ENCODE measurements at regions not wholly inside any gene's neighbourhood (a gene's known extent, or its start where the extent isn't known, plus 50 kb on each side); places are given as distances from the start of the nearest gene placed in this dataset.
A peak's percentile ranks its signal among the peaks of the same experiment; 100 is the strongest.
"Not testable (repeated sequence)": the region's sequence is repeated elsewhere in the genome, so short reads cannot be mapped to it uniquely, and the experiment has no call there.

- ChIA-PET CTCF (no interaction called here), POLR2A (no interaction called here)
- H3K4me3 Mint-ChIP-seq, result no peak overlapping the region
- no peaks in the 10 kb centered on the region for H3K36me3 Mint-ChIP-seq
- DNase-seq, result no peak
- no peaks in the 10 kb centered on the region for H3K27me3 Mint-ChIP-seq
- H3K4me1 Mint-ChIP-seq (ENCODE audit: low read depth), result no peaks in the 10 kb centered on the region
- no peak overlapping the region for H3K27ac Mint-ChIP-seq
- no peaks in the 10 kb centered on the region for H3K9me3 Mint-ChIP-seq
- intact Hi-C loops (cut with micrococcal nuclease), result no loop called here
These were observed 497.2 kb upstream of the SALL3 start for GRCh38 chr18:78482378-78482777.

- no peaks in the 10 kb centered on the region for H3K4me1 Mint-ChIP-seq (ENCODE audit: low read depth)
- no peak for DNase-seq
- POLR2A ChIA-PET, result no interaction called here
- H3K9me3 Mint-ChIP-seq, result peaks cover 8% of the 10 kb centered on the region
- H3K4me3 Mint-ChIP-seq, result no peak overlapping the region
- H3K36me3 Mint-ChIP-seq, result no peaks in the 10 kb centered on the region
- H3K27ac Mint-ChIP-seq, result no peak overlapping the region
- intact Hi-C loops (cut with micrococcal nuclease), result no loop called here
- no peaks in the 10 kb centered on the region for H3K27me3 Mint-ChIP-seq
- CTCF ChIA-PET, result no interaction called here
These were observed 492.0 kb upstream of the SALL3 start for GRCh38 chr18:78487649-78488048.

DNA sequence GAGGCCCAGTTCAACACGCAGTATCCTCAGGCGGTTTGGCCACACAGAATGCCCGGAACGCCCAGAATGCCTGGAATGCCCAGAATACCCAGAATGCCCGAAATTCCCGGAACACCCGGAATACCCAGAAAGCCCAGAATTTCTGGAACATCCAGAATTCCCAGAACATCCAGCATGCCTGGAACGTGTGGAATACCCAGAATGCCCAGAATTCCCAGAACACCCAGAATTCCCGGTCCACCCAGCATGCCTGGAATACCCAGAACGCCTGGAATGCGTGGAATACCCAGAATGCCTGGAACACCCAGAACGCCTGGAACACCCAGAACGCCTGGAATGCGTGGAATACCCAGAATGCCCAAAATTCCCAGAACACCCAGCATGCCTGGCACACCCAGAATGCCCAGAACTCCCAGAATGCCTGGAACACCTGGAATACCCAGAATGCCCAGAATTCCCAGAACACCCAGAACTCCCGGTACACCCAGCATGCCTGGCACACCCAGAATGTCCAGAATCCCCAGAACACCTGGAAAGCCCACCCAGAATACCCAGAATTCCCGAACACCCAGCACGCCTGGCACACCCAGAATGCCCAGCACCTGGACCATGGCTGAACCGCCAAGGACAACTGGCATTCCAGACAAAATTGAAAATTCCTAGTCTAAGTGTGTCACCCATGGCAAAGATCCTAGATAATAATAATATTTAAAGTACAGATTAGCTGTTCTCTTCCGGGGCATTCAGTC is 487.4 kb upstream of the SALL3 start:
- no peaks in the 10 kb centered on the region for H3K4me1 Mint-ChIP-seq (ENCODE audit: low read depth)
- H3K36me3 Mint-ChIP-seq, result no peaks in the 10 kb centered on the region
- peaks cover 13% of the 10 kb centered on the region for H3K9me3 Mint-ChIP-seq
- no peaks in the 10 kb centered on the region for H3K27me3 Mint-ChIP-seq
- no peak overlapping the region for H3K4me3 Mint-ChIP-seq
- ChIA-PET CTCF (no interaction called here), POLR2A (no interaction called here)
- H3K27ac Mint-ChIP-seq, result no peak overlapping the region
- DNase-seq, result no peak
- intact Hi-C loops (cut with micrococcal nuclease), result no loop called here

- CTCF ChIA-PET, result no interaction called here
- Mint-ChIP-seq H3K4me3 (no peak overlapping the region), H3K36me3 (no peaks in the 10 kb centered on the region), H3K27ac (peak overlapping the region; percentile 28), H3K27me3 (no peaks in the 10 kb centered on the region), H3K9me3 (peaks cover 13% of the 10 kb centered on the region), H3K4me1 (ENCODE audit: low read depth) (no peaks in the 10 kb centered on the region)
- POLR2A ChIA-PET, result no interaction called here
- DNase-seq, result no peak
- intact Hi-C loops (cut with micrococcal nuclease), result no loop called here
These were observed 486.7 kb upstream of the SALL3 start for GRCh38 chr18:78492813-78493371.

GRCh38 chr18:78493490-78493889 is 486.1 kb upstream of the SALL3 start:
- POLR2A ChIA-PET; H3K4me3 Mint-ChIP-seq; intact Hi-C loops (cut with micrococcal nuclease); H3K27me3 Mint-ChIP-seq; CTCF ChIA-PET; H3K4me1 Mint-ChIP-seq (ENCODE audit: low read depth); H3K36me3 Mint-ChIP-seq; H3K27ac Mint-ChIP-seq: not testable (repeated sequence)
- DNase-seq, result peak; percentile 29
- H3K9me3 Mint-ChIP-seq, result peaks cover 13% of the 10 kb centered on the region

GRCh38 chr18:78494204-78495085 is 485.2 kb upstream of the SALL3 start:
- H3K36me3 Mint-ChIP-seq, result no peaks in the 10 kb centered on the region
- DNase-seq, result no peak
- no peaks in the 10 kb centered on the region for H3K4me1 Mint-ChIP-seq (ENCODE audit: low read depth)
- peaks cover 13% of the 10 kb centered on the region for H3K9me3 Mint-ChIP-seq
- intact Hi-C loops (cut with micrococcal nuclease), result no loop called here
- no peak overlapping the region for H3K27ac Mint-ChIP-seq
- ChIA-PET CTCF (no interaction called here), POLR2A (no interaction called here)
- H3K27me3 Mint-ChIP-seq, result no peaks in the 10 kb centered on the region
- H3K4me3 Mint-ChIP-seq, result no peak overlapping the region

- no peaks in the 10 kb centered on the region for H3K36me3 Mint-ChIP-seq
- H3K4me1 Mint-ChIP-seq (ENCODE audit: low read depth), result no peaks in the 10 kb centered on the region
- no peak for DNase-seq
- no peak overlapping the region for H3K27ac Mint-ChIP-seq
- H3K9me3 Mint-ChIP-seq, result peaks cover 13% of the 10 kb centered on the region
- POLR2A ChIA-PET, result no interaction called here
- H3K4me3 Mint-ChIP-seq, result no peak overlapping the region
- intact Hi-C loops (cut with micrococcal nuclease), result no loop called here
- no peaks in the 10 kb centered on the region for H3K27me3 Mint-ChIP-seq
- CTCF ChIA-PET, result no interaction called here
These were observed 484.1 kb upstream of the SALL3 start for GRCh38 chr18:78495550-78495949.

- no peak overlapping the region for H3K4me3 Mint-ChIP-seq
- no peak overlapping the region for H3K27ac Mint-ChIP-seq
- CTCF ChIA-PET, result no interaction called here
- POLR2A ChIA-PET, result no interaction called here
- DNase-seq, result no peak
- no peaks in the 10 kb centered on the region for H3K27me3 Mint-ChIP-seq
- H3K36me3 Mint-ChIP-seq, result no peaks in the 10 kb centered on the region
- intact Hi-C loops (cut with micrococcal nuclease), result no loop called here
- H3K4me1 Mint-ChIP-seq (ENCODE audit: low read depth), result no peaks in the 10 kb centered on the region
- peaks cover 13% of the 10 kb centered on the region for H3K9me3 Mint-ChIP-seq
These were observed 483.5 kb upstream of the SALL3 start for GRCh38 chr18:78496079-78496478.

DNA sequence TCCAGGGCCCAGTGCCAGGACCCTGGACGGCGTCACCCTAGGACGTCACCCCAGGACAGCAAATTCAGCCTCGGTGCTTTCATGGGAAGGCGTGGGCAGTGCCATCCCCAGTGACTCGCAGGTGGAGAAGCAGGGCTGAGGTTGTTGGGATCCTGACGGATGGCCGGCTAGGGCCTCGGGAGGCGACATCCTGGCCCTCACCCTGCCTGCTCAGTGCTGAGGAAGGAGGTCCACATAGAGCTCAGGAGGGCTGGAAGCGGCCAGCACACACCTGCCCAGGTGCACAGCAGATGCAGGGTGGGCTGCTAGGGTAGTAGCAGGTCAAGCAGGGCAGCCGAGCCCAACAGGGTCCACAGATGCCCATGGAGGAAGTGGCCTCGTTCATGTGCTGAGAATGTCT is 482.0 kb upstream of the SALL3 start:
- ChIA-PET CTCF (no interaction called here), POLR2A (no interaction called here)
- no peaks in the 10 kb centered on the region for H3K4me1 Mint-ChIP-seq (ENCODE audit: low read depth)
- intact Hi-C loops (cut with micrococcal nuclease), result no loop called here
- no peak overlapping the region for H3K4me3 Mint-ChIP-seq
- H3K27me3 Mint-ChIP-seq, result no peaks in the 10 kb centered on the region
- DNase-seq, result no peak
- no peaks in the 10 kb centered on the region for H3K36me3 Mint-ChIP-seq
- no peak overlapping the region for H3K27ac Mint-ChIP-seq
- H3K9me3 Mint-ChIP-seq, result peaks cover 5% of the 10 kb centered on the region

GRCh38 chr18:78499586-78499985 is 480.0 kb upstream of the SALL3 start:
- Mint-ChIP-seq H3K4me3 (no peak overlapping the region), H3K4me1 (ENCODE audit: low read depth) (no peaks in the 10 kb centered on the region), H3K9me3 (peaks cover 3% of the 10 kb centered on the region), H3K27me3 (no peaks in the 10 kb centered on the region), H3K27ac (no peak overlapping the region), H3K36me3 (no peaks in the 10 kb centered on the region)
- no peak for DNase-seq
- intact Hi-C loops (cut with micrococcal nuclease), result no loop called here
- ChIA-PET CTCF (no interaction called here), POLR2A (no interaction called here)

DNA sequence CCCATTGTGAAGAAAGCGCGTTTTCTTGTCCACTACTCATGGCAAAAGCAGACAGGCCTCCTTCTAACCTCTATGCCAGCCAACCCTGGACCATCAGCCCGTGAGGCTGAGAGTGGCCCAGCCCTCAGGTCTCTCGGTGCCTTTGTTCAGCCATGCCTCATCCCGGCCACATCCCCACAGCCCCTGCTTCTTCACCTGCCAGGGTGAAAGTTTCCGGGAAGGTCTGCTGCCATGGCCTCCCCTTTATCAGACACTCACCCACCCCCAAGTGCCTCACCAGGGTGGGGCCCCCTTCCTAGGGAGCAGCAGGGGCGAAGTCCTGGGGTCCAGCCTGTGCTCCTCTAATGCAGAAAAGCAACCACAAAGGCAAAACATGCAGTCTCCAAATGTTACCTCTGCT is 478.4 kb upstream of the SALL3 start:
- CTCF ChIA-PET, result no interaction called here
- H3K4me1 Mint-ChIP-seq (ENCODE audit: low read depth), result no peaks in the 10 kb centered on the region
- H3K9me3 Mint-ChIP-seq, result peaks cover 3% of the 10 kb centered on the region
- DNase-seq, result no peak
- no peaks in the 10 kb centered on the region for H3K36me3 Mint-ChIP-seq
- intact Hi-C loops (cut with micrococcal nuclease), result no loop called here
- no peak overlapping the region for H3K4me3 Mint-ChIP-seq
- no peak overlapping the region for H3K27ac Mint-ChIP-seq
- POLR2A ChIA-PET, result no interaction called here
- no peaks in the 10 kb centered on the region for H3K27me3 Mint-ChIP-seq

GRCh38 chr18:78503129-78503528 is 476.5 kb upstream of the SALL3 start:
- ChIA-PET CTCF (no interaction called here), POLR2A (no interaction called here)
- no peaks in the 10 kb centered on the region for H3K27me3 Mint-ChIP-seq
- H3K9me3 Mint-ChIP-seq, result peaks cover 6% of the 10 kb centered on the region
- intact Hi-C loops (cut with micrococcal nuclease), result no loop called here
- H3K36me3 Mint-ChIP-seq, result no peaks in the 10 kb centered on the region
- H3K4me3 Mint-ChIP-seq, result no peak overlapping the region
- H3K27ac Mint-ChIP-seq, result no peak overlapping the region
- no peaks in the 10 kb centered on the region for H3K4me1 Mint-ChIP-seq (ENCODE audit: low read depth)
- DNase-seq, result no peak
